OCI-LY1 (cell line): ENCODE measurements at regions not wholly inside any gene's neighbourhood (a gene's known extent, or its start where the extent isn't known, plus 50 kb on each side); places are given as distances from the start of the nearest gene placed in this dataset.

Source experiments
- H2AFZ ChIP-seq: fragments of 200-600 bp; sonication (generic), shearing (Covaris generic); 2 replicates; pipeline ENCODE4 v1.6.0; 2014; ENCODE audit warnings: antibody characterized with exemption, mild to moderate bottlenecking, low read length
- H3F3A ChIP-seq: fragments of 200-600 bp; sonication (generic), shearing (Covaris generic); 2 replicates; pipeline ENCODE4 v1.6.0; 2014; ENCODE audit warnings: mild to moderate bottlenecking, antibody characterized with exemption, low read length, moderate library complexity; ENCODE audit not compliant: insufficient read depth
- H3K27ac ChIP-seq: fragments of 200-600 bp; sonication (generic); 2 replicates; pipeline ENCODE4 v1.5.1; 2014; ENCODE audit warnings: low read length, mixed run types, mild to moderate bottlenecking, low read depth; ENCODE audit not compliant: poor library complexity, severe bottlenecking
- H3K27me3 ChIP-seq: fragments of 200-600 bp; sonication (generic); 2 replicates; pipeline ENCODE4 v1.6.0; 2014; ENCODE audit warnings: antibody characterized with exemption, mild to moderate bottlenecking, low read length, moderate library complexity; ENCODE audit not compliant: insufficient read depth
- H3K36me3 ChIP-seq: fragments of 200-600 bp; sonication (generic); 2 replicates; pipeline ENCODE4 v1.6.1; 2014; ENCODE audit warnings: mild to moderate bottlenecking, antibody characterized with exemption, low read length, moderate library complexity, mixed read lengths; ENCODE audit not compliant: insufficient read depth
- H3K4me1 ChIP-seq: fragments of 200-600 bp; sonication (generic); 2 replicates; pipeline ENCODE4 v1.5.1; 2014; ENCODE audit warnings: mild to moderate bottlenecking, low read length, moderate library complexity; ENCODE audit not compliant: insufficient read depth, severe bottlenecking
- H3K4me2 ChIP-seq: fragments of 200-600 bp; sonication (generic), shearing (Covaris generic); 2 replicates; pipeline ENCODE4 v1.6.1; 2014; ENCODE audit warnings: low read length
- H3K4me3 ChIP-seq: fragments of 200-600 bp; sonication (generic); 2 replicates; pipeline ENCODE4 v1.5.1; 2014; ENCODE audit warnings: low read length, low read depth, mild to moderate bottlenecking, mixed read lengths; ENCODE audit not compliant: poor library complexity, severe bottlenecking
- H3K79me2 ChIP-seq: fragments of 200-600 bp; shearing (Covaris generic); 2 replicates; pipeline ENCODE4 v1.6.1; 2016; ENCODE audit warnings: mixed run types, low read length, mixed read lengths; ENCODE audit not compliant: insufficient read depth
- H3K9ac ChIP-seq: fragments of 200-600 bp; sonication (generic), shearing (Covaris generic); 2 replicates; pipeline ENCODE4 v1.6.1; 2014; ENCODE audit warnings: mild to moderate bottlenecking, low read length, mixed read lengths
- H3K9me2 ChIP-seq: fragments of 200-600 bp; sonication (generic), shearing (Covaris generic); 2 replicates; pipeline ENCODE4 v1.6.1; 2014; ENCODE audit warnings: low read depth, mild to moderate bottlenecking, low read length, mixed read lengths
- H3K9me3 ChIP-seq: fragments of 200-600 bp; shearing (Covaris generic); 2 replicates; pipeline ENCODE4 v1.6.1; 2014; ENCODE audit warnings: low read length, mixed read lengths
- H4K20me1 ChIP-seq: fragments of 200-600 bp; sonication (generic), shearing (Covaris generic); 2 replicates; pipeline ENCODE4 v1.6.0; 2016; ENCODE audit warnings: mild to moderate bottlenecking, low read length; ENCODE audit not compliant: insufficient read depth
- CTCF ChIP-seq: fragments of 200-600 bp; sonication (generic), shearing (Covaris generic); IDR thresholded peaks from 2 replicates; pipeline ENCODE4 v1.5.1; 2017; ENCODE audit warnings: mild to moderate bottlenecking, antibody characterized with exemption, low read length, moderate library complexity, mixed read lengths
- EZH2 ChIP-seq: fragments of 200-600 bp; sonication (generic), shearing (Covaris generic); IDR thresholded peaks from 2 replicates; pipeline ENCODE4 v1.8.0; 2017; ENCODE audit warnings: borderline replicate concordance, mixed run types, mild to moderate bottlenecking, antibody characterized with exemption, low read length, moderate library complexity, mixed read lengths

GRCh38 chr2:8615252-8615575 is 66.6 kb upstream of the ID2 start:
- TF ChIP-seq EZH2 (no peak), CTCF (no peak)

GRCh38 chr2:8615576-8616281 is 66.1 kb upstream of the ID2 start:
- TF ChIP-seq EZH2 (no peak), CTCF (no peak)
- Histone ChIP-seq H3K4me2 (no peak overlapping the region), H3K79me2 (no peaks in the 10 kb centered on the region), H3K4me3 (no peak overlapping the region), H3K27me3 (peaks cover 3% of the 10 kb centered on the region; the same call in 1 of the 2 replicates), H3K9ac (no peak overlapping the region), H3K36me3 (no peaks in the 10 kb centered on the region; the same call in 1 of the 2 replicates), H3K4me1 (no peaks in the 10 kb centered on the region), H2AFZ (no peak overlapping the region), H3K27ac (no peak overlapping the region), H4K20me1 (no peaks in the 10 kb centered on the region), H3K9me3 (peaks cover 2% of the 10 kb centered on the region; the same call in 1 of the 2 replicates), H3F3A (no peaks in the 10 kb centered on the region), H3K9me2 (no peaks in the 10 kb centered on the region)

More at GRCh38 chr2:8615252-8615575, 66.6 kb upstream of the ID2 start:
- H3K36me3 ChIP-seq = peaks cover 4% of the 10 kb centered on the region; the same call in 1 of the 2 replicates
- H3K9ac ChIP-seq = no peak overlapping the region
- no peaks in the 10 kb centered on the region for H4K20me1 ChIP-seq
- no peak overlapping the region for H3K4me3 ChIP-seq
- H3K27ac ChIP-seq = no peak overlapping the region
- H3K79me2 ChIP-seq = no peaks in the 10 kb centered on the region
- H3F3A ChIP-seq = no peaks in the 10 kb centered on the region
- H2AFZ ChIP-seq = no peak overlapping the region
- H3K9me2 ChIP-seq = no peaks in the 10 kb centered on the region
- H3K9me3 ChIP-seq = peaks cover 7% of the 10 kb centered on the region; the same call in 1 of the 2 replicates
- H3K4me2 ChIP-seq = no peak overlapping the region
- peaks cover 4% of the 10 kb centered on the region; the same call in 1 of the 2 replicates for H3K27me3 ChIP-seq
- no peaks in the 10 kb centered on the region for H3K4me1 ChIP-seq

GRCh38 chr2:8617048-8617447 is 64.8 kb upstream of the ID2 start:
- Histone ChIP-seq H4K20me1 (no peaks in the 10 kb centered on the region), H2AFZ (no peak overlapping the region), H3K4me2 (no peak overlapping the region), H3K36me3 (no peaks in the 10 kb centered on the region; the same call in 1 of the 2 replicates), H3K27ac (no peak overlapping the region), H3K4me3 (no peak overlapping the region), H3K79me2 (no peaks in the 10 kb centered on the region), H3K4me1 (no peaks in the 10 kb centered on the region), H3K9me2 (no peaks in the 10 kb centered on the region), H3F3A (no peaks in the 10 kb centered on the region), H3K9me3 (no peaks in the 10 kb centered on the region), H3K9ac (no peak overlapping the region), H3K27me3 (peaks cover 5% of the 10 kb centered on the region; the same call in 1 of the 2 replicates)
- TF ChIP-seq CTCF (no peak), EZH2 (no peak)
